ENCODE measurements at regions not wholly inside any gene's neighbourhood (a gene's known extent, or its start where the extent isn't known, plus 50 kb on each side); places are given as distances from the start of the nearest gene placed in this dataset.

GRCh38 chrX:110408949-110409588, 50.4 kb downstream of the RTL9 start:
- DNase-seq: no peak

- DNase-seq: no peak
Observed at GRCh38 chrX:110409925-110410324, 51.3 kb downstream of the RTL9 start.

- no peak for DNase-seq
Observed at GRCh38 chrX:110410603-110411002, 52.0 kb downstream of the RTL9 start.

GRCh38 chrX:110412971-110413726, 54.5 kb downstream of the RTL9 start:
- peak; percentile 87 for DNase-seq

- DNase-seq: no peak
Observed at GRCh38 chrX:110413727-110414124, 55.1 kb downstream of the RTL9 start.

- no peak for DNase-seq
Observed at GRCh38 chrX:110414273-110414672, 55.6 kb downstream of the RTL9 start.

- no peak for DNase-seq
Observed at GRCh38 chrX:110414679-110415439, 56.2 kb downstream of the RTL9 start.

GRCh38 chrX:110415440-110416170, 57.0 kb downstream of the RTL9 start:
- DNase-seq: no peak

GRCh38 chrX:110417128-110417527, 58.5 kb downstream of the RTL9 start:
- DNase-seq: peak; percentile 48

- DNase-seq: peak; percentile 70
Observed at GRCh38 chrX:110418316-110419235, 59.9 kb downstream of the RTL9 start.

GRCh38 chrX:110419512-110419911, 60.9 kb downstream of the RTL9 start:
- no peak for DNase-seq

GRCh38 chrX:110420771-110421499, 62.3 kb downstream of the RTL9 start:
- DNase-seq: peak; percentile 51

- DNase-seq: peak; percentile 56
Observed at GRCh38 chrX:110421500-110422455, 63.1 kb downstream of the RTL9 start.

GRCh38 chrX:110425222-110426154, 66.8 kb downstream of the RTL9 start:
- DNase-seq: peak; percentile 97

- DNase-seq: no peak
Observed at GRCh38 chrX:110426155-110426504, 67.5 kb downstream of the RTL9 start.

GRCh38 chrX:110427076-110427475, 68.4 kb downstream of the RTL9 start:
- no peak for DNase-seq

GRCh38 chrX:110428144-110428543, 69.5 kb downstream of the RTL9 start:
- DNase-seq: no peak

- peak; percentile 42 for DNase-seq
Observed at GRCh38 chrX:110430293-110431076, 71.8 kb downstream of the RTL9 start.

Data from NCI-H69 (cell line).